Epithelial cell of prostate (primary cell): ENCODE measurements at regions not wholly inside any gene's neighbourhood (a gene's known extent, or its start where the extent isn't known, plus 50 kb on each side); places are given as distances from the start of the nearest gene placed in this dataset.

Experiments used
- DNase-seq: peaks from one replicate; pipeline ENCODE4 v3.0.0-alpha.2; 2011; ENCODE audit warnings: low read depth, low spot score
- H3K27ac ChIP-seq: fragments of 450-650 bp; 2 replicates; pipeline ENCODE4 v1.5.1; 2017; ENCODE audit warnings: mild to moderate bottlenecking

GRCh38 chr2:200165687-200166086, 140.8 kb upstream of the SPATS2L start:
- no peak for DNase-seq
- no peak overlapping the region for H3K27ac ChIP-seq

- H3K27ac ChIP-seq = no peak overlapping the region
- DNase-seq = no peak
Observed at GRCh38 chr2:200168641-200169555, 137.6 kb upstream of the SPATS2L start.

DNA sequence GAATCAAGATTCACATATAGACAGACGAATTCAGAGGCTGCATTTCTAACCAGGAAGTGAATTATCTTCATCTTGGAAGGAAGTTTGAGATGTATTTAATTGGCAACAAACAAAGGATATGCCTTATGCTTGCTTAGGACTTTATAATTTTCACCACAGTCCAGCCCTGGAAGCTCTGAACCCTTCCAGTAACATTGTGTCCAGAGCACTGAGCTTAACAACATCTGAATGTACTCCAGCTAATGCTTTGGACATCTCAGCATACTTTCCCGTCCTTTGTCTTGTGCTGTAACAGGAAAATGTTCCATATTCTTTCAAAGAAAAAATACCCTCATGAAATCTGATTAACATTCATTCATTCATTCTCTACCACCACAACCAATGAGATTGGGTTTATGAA, 136.3 kb upstream of the SPATS2L start:
- DNase-seq = no peak
- no peak overlapping the region for H3K27ac ChIP-seq

DNA sequence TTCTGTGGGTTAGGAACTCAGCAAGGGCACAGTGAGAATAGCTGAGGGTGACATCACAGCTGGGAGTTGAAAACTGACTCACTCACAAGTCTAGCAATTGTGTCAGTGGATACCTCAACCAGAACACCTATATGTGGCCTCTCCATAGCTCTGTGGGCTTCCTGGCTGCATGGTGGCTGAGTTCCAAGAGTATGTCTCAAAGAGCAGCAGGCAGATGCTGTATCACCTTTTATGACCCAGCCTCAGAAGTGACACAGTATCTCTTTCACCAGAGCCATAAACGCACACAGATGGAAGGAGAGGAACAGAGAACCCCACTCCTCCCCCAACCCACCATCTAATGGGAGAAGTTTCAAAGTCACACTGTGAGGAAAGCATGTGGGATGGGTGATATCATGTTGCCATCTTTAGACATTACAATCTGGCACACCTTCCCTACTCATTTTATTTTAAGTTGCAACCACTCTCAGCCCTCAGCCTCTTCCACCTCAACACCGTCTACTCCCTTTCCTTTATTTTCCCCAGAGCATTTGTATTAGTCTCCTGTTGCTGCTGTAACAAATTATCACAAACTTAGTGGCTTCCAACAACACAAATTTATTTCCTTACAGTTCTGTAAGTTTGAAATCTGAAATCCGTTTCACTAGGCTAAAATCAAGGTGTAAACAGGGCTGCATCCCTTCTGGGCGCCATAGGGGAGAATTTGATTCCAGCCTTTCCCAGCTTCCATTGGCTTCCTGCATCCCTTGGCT, 134.6 kb upstream of the SPATS2L start:
- no peak for DNase-seq
- no peak overlapping the region for H3K27ac ChIP-seq

- no peak overlapping the region for H3K27ac ChIP-seq
- no peak for DNase-seq
Observed at GRCh38 chr2:200172521-200172920, 134.0 kb upstream of the SPATS2L start.

DNA sequence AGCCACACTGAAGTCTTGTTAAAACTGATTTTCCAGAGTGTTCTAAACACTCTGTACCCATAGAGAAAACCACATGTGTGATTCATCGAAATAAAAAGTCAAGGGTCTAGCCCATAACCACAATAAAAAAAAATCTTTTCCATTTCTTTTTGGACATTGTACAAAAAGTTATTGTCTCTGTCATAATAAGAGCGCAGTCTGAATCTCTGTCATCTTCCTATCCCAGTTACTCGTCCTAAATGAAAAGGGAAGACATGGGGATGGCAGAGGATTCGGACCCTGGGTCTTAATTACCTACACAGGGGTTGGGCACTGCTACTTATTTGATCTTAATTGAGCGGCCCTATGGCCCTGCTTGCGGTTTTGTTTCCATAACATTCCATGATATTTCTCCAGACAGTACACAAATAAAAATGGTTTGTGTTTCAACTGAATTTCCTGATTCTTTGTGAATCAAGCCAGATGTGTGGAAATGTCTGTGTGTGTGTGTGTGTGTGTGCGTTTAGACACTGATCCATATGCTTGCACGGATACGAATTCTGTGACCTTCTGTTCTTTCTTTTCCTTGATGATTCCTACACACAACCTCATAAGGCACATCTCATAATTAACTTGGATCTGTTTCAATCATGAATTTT, 133.4 kb upstream of the SPATS2L start:
- DNase-seq = no peak
- no peak overlapping the region for H3K27ac ChIP-seq

DNA sequence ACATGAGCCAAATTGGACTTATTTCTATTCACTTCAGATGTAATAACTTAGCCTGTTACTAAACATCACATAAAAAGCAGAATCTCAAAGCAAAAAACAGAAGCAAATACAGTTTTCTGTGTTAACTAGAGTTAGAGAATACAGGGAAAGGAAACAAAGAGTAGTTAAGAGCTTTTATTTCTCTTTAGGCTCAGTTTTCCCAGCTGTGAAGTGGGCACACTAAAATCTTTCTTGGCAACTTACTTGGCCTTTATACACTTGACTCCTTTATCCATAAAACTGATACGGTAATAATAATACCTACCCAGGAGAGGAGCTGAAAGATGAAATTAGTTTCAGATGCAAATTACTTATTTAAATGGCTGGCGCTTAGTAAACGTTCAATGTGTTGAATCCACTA, 132.8 kb upstream of the SPATS2L start:
- H3K27ac ChIP-seq = no peak overlapping the region
- no peak for DNase-seq

DNA sequence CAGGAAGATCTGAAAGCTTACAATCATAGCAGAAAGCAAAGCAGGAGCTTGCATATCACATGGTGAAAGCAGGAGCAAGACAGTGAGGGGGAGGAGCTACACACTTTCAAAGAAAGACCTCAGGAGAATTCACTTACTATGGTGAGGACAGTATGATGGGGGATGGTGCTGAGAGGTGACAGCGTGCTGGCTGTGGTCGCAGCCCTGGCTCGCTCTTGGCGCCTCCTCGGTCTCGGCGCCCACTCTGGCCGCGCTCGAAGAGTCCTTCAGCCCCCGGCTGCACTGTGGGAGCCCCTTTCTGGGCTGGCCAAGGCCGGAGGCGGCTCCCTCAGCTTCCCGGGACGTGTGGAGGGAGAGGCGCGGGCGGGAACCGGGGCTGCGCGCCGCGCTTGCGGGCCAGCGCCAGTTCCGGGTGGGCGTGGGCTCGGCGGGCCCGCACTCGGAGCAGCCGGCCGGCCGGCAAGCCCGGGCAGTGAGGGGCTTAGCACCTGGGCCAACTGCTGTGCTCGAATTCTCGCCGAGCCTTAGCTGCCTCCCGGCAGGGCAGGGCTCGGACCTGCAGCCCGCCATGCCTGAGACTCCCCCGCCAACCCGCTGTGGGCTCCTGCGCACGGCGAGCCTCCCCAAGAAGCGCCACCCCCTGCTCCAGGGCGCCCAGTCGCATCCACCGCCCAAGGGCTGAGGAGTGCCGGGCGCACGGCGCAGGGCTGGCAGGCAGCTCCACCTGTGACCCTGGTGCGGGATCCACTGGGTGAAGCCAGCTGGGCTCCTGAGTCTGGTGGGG, 131.9 kb upstream of the SPATS2L start:
- H3K27ac ChIP-seq = no peak overlapping the region
- DNase-seq = no peak

GRCh38 chr2:200177971-200178911, 128.3 kb upstream of the SPATS2L start:
- no peak overlapping the region for H3K27ac ChIP-seq
- no peak for DNase-seq

GRCh38 chr2:200179151-200179550, 127.3 kb upstream of the SPATS2L start:
- H3K27ac ChIP-seq = no peak overlapping the region
- no peak for DNase-seq

GRCh38 chr2:200180943-200181342, 125.5 kb upstream of the SPATS2L start:
- H3K27ac ChIP-seq = no peak overlapping the region
- no peak for DNase-seq

DNA sequence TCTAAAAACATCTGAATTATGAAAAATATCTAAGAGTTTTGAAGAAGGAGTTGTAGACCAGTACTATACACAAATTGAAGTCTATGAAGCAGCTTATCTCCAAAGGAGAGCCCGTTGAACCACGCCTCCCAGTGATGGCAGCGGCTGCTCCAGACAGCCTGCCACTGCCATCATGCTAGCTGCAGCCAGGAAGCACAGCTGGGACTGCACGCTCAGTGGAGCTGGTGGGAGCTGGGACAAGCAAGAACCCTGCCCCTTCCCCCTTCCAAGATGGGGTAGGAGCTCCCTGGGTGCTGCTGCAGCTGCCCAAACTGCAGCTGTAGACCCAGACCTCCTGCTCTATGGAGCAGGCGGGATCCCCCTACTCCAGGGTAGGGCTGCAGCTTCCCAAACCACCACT, 124.7 kb upstream of the SPATS2L start:
- no peak for DNase-seq
- no peak overlapping the region for H3K27ac ChIP-seq

GRCh38 chr2:200184748-200185627, 121.5 kb upstream of the SPATS2L start:
- H3K27ac ChIP-seq = no peak overlapping the region
- DNase-seq = no peak

- H3K27ac ChIP-seq = no peak overlapping the region
- DNase-seq = no peak
Observed at GRCh38 chr2:200185628-200186000, 120.9 kb upstream of the SPATS2L start.

DNA sequence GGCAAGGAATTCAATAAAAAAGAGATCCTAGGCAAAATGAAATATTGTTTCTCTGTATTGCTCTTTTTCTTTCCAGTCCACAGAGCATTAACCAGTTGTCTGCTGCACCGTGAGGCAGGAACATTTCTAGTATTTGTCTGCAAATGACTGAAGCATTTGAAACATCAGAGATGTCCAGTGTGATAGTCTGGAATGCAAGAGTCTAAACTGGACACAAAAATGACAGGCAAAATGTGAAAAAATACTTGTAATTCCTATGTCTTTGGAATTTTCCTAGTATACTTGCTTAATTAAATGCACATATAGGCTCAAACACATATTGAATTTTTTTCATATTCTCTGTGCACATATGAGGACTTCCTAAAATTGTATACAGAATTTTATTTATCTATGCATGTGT, 120.5 kb upstream of the SPATS2L start:
- no peak for DNase-seq

GRCh38 chr2:200188876-200189275, 117.6 kb upstream of the SPATS2L start:
- no peak overlapping the region for H3K27ac ChIP-seq
- DNase-seq = no peak

More for the DNA sequence above, 120.5 kb upstream of the SPATS2L start:
- no peak overlapping the region for H3K27ac ChIP-seq

- no peak overlapping the region for H3K27ac ChIP-seq
- DNase-seq = no peak
Observed at GRCh38 chr2:200189964-200190363, 116.5 kb upstream of the SPATS2L start.

GRCh38 chr2:200193331-200193730, 113.2 kb upstream of the SPATS2L start:
- no peak for DNase-seq
- no peak overlapping the region for H3K27ac ChIP-seq
